ENCODE measurements at regions not wholly inside any gene's neighbourhood (a gene's known extent, or its start where the extent isn't known, plus 50 kb on each side); places are given as distances from the start of the nearest gene placed in this dataset.
"Not testable (repeated sequence)": the region's sequence is repeated elsewhere in the genome, so short reads cannot be mapped to it uniquely, and the experiment has no call there.

DNA sequence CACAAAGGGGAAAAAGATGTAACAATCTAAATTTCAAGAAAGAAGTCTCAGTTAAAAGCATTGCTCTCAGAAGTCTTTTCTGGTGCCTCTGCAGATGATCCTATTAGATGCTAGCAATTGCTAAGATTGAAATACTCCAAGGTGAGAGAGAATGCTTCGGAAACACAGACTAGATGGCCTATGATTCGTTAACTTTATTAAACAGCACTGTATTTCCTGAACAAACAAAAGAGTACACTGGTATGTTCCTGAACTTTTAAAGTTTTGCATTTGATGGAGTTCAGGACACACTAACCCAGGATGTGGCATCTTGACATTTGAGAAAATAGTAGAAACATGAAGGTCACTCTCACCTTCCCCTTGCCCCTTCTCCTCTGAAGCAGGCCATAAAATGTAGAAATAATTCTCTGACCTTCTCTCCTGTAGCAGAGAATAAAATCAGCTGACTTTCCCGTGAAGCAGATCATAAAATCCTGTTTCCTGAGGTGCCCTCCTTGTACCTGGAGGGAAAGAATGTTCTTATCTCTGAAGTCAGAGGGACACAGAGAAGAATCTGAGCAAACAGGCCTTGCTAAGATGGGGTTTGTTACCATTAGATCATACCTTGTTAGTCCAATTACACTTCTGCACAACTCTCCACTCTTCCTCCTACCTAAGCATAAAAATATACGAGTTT lies 142.9 kb upstream of the USP25 start:
- no peak for DNase-seq (ENCODE audit: extremely low read depth in 1 of 11, low read depth in 9 of 11, low spot score in 4 of 11)

GRCh38 chr21:15592271-15592860 lies 137.4 kb upstream of the USP25 start:
- DNase-seq (ENCODE audit: extremely low read depth in 1 of 11, low read depth in 9 of 11, low spot score in 4 of 11) = peak; percentile 13 to 49 (median 31)

- DNase-seq (ENCODE audit: extremely low read depth in 1 of 11, low read depth in 9 of 11, low spot score in 4 of 11) = no peak
Observed at GRCh38 chr21:15592957-15593356, 136.8 kb upstream of the USP25 start.

- DNase-seq (ENCODE audit: extremely low read depth in 1 of 11, low read depth in 9 of 11, low spot score in 4 of 11) = no peak
Observed at GRCh38 chr21:15601390-15601789, 128.4 kb upstream of the USP25 start.

- no peak for DNase-seq (ENCODE audit: extremely low read depth in 1 of 11, low read depth in 9 of 11, low spot score in 4 of 11)
Observed at GRCh38 chr21:15604413-15604812, 125.4 kb upstream of the USP25 start.

- DNase-seq (ENCODE audit: extremely low read depth in 1 of 11, low read depth in 9 of 11, low spot score in 4 of 11) = no peak
Observed at GRCh38 chr21:15614766-15615165, 115.0 kb upstream of the USP25 start.

DNA sequence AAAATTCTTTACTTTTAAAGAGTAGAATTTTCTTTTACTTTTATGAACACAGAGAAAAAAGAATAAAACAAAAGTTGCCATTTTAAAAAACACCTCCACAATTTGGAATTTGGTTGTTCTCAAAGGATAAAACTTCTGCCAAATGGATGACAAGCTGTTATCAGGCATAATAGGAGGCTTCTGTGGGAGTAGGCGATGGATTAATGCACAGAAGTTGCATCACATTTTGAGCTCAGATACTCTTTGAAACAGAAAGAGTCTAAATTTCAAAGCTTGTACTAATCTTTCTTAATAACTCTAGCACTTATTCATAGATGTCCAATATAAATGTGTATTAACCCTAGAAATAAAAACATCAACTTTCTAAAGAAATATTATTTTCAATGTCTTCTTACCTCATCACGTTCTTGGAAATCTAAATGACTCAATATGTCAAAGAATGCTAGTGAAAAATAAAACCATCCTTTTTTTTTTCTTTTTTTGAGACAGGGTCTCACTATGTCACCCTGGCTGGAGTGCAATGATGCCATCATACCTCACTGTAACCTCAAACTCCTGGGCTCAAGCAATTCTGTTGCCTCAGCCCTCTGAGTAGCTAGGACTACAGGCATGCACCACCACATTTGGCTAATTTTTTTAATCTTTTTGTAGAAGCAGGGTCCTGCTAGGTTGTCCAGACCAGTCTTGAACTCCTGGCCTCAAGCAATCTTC lies 112.8 kb upstream of the USP25 start:
- DNase-seq (ENCODE audit: extremely low read depth in 1 of 11, low read depth in 9 of 11, low spot score in 4 of 11) = no peak

DNA sequence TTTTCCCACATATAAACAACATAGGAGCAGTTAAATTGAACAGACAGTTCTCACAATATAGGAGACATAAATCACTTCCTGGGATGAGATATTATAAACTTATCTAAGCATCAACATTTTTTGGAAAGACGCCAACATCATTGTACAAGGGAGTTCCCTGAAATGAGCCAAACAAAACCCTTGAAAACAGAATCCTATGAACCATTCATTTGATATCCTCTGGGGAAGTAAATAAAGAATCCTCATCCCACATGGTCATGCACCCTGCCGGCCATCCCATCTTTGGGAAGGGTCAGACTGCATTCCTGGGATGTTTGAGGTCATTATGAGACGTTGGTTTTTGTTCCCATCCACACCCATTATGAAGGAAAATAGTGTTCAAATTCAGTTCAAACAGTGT lies 111.8 kb upstream of the USP25 start:
- DNase-seq (ENCODE audit: extremely low read depth in 1 of 11, low read depth in 9 of 11, low spot score in 4 of 11) = no peak

DNA sequence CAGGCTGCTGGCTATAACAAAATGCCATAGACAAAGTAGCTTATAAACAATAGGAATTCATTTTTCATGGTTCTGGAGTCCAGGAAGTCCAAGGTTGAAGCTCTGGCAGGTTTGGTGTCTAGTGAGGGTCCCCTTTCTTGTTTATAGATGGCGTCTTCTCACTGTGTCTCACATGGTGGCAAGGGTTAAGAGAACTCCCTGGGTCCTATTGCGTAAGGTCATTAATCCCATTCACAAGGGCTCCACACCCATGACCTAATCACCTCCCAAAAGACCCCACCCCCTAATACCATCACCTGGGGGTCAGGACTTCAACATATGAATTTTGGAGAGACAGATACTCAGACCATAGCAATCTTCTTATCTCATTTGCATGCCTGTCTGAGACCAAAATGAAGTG lies 108.9 kb upstream of the USP25 start:
- no peak for DNase-seq (ENCODE audit: extremely low read depth in 1 of 11, low read depth in 9 of 11, low spot score in 4 of 11)

GRCh38 chr21:15624646-15625045 lies 105.1 kb upstream of the USP25 start:
- DNase-seq (ENCODE audit: extremely low read depth in 1 of 11, low read depth in 9 of 11, low spot score in 4 of 11) = no peak

GRCh38 chr21:15625363-15625762 lies 104.4 kb upstream of the USP25 start:
- no peak for DNase-seq (ENCODE audit: extremely low read depth in 1 of 11, low read depth in 9 of 11, low spot score in 4 of 11)

- no peak for DNase-seq (ENCODE audit: extremely low read depth in 1 of 11, low read depth in 9 of 11, low spot score in 4 of 11)
Observed at GRCh38 chr21:15626031-15626430, 103.8 kb upstream of the USP25 start.

- no peak for DNase-seq (ENCODE audit: extremely low read depth in 1 of 11, low read depth in 9 of 11, low spot score in 4 of 11)
Observed at GRCh38 chr21:15627011-15627410, 102.8 kb upstream of the USP25 start.

GRCh38 chr21:15627823-15628222 lies 102.0 kb upstream of the USP25 start:
- DNase-seq (ENCODE audit: extremely low read depth in 1 of 11, low read depth in 9 of 11, low spot score in 4 of 11) = no peak

GRCh38 chr21:15631342-15631741 lies 98.4 kb upstream of the USP25 start:
- peak in 1 of 11 donors; percentile 3 for DNase-seq (ENCODE audit: extremely low read depth in 1 of 11, low read depth in 9 of 11, low spot score in 4 of 11)

DNA sequence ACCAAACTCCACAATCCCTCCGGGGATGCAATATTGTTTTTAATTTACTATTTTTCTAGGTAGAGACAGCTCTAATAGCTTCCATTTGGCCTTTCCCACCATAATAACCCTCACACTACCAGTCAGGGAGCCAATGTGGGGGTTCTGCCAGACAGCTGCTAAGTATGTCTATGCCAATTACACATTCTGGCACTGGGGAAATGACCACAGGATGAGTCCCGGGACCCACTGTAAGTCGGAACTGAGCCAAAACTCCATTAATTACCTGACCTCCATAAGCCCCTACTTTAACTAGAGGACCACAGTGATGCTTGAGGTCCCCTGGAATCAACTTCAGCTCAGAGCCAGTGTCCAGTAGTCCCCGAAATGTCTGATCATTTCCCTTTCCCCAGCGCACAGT lies 95.2 kb upstream of the USP25 start:
- not testable (repeated sequence) for DNase-seq (ENCODE audit: extremely low read depth in 1 of 11, low read depth in 9 of 11, low spot score in 4 of 11)

DNA sequence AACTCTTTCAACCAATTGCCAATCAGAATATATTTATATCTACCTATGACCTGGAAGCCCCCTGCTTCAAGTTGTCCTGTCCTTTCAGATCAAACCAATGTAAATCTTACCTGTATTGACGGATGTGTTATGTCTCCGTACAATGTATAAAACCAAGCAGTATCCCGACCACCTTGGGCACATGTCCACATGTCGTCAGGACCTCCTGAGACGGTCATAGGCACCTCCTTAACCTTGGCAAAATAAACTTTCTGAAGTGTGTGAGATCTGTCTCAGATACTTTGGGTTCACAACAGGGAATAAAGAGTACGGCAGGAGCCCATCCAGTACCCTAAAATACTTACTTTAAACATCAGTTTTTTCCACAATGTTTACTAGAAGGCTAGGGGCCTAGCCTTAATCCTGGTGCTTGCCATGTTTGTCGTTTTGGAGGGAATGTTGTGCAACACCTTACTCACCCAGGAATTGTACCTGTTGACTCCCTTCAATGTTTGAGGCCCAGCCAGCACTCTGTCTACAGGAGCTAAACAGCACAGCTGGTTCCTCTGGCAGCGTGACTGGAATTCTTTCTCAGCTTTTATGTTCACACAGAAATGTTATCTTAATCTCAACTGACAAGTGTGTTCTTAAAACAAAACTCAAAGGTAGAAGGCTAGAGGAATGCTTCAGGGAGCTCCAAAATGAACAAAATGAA lies 90.8 kb upstream of the USP25 start:
- DNase-seq (ENCODE audit: extremely low read depth in 1 of 11, low read depth in 9 of 11, low spot score in 4 of 11) = peak in 1 of 11 donors; percentile 32

DNA sequence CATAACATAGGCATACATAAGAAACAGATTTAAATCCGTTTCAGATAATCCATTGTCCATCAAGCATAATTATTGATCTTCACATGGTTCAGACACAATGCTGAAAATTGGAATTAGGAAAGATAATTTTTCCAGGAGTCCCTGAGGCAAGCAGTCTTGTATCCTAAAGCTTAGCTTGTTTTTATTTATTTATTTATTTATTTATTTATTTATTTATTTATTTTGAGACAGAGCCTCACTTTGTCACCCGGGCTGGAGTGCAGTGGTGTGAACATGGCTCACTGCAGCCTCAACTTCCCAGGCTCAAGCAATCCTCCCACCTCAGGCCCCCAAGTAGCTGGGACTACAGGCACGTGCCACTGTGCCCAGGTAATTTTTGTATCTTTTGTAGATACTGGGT lies 89.7 kb upstream of the USP25 start:
- DNase-seq (ENCODE audit: extremely low read depth in 1 of 11, low read depth in 9 of 11, low spot score in 4 of 11) = not testable (repeated sequence)

- no peak for DNase-seq (ENCODE audit: extremely low read depth in 1 of 11, low read depth in 9 of 11, low spot score in 4 of 11)
Observed at GRCh38 chr21:15644489-15644888, 85.3 kb upstream of the USP25 start.

DNA sequence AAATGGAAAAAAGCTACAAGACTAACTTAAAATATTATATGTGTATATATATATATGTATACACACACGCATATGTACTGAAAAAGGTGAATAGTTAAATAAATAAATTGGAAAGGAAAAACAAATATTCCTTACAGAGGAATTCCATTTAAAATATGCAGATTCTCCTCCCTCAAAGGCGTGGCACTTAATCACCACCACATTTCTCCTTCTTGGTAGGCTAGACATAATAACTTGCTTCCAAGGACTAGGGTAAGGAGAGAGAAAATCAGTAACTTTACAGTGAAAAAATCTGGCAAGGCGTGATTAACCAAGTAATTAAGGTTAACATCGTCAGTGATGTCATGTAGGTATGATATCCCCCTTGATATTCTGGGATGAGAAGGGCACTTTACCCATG lies 84.0 kb upstream of the USP25 start:
- no peak for DNase-seq (ENCODE audit: extremely low read depth in 1 of 11, low read depth in 9 of 11, low spot score in 4 of 11)

All from renal cortex interstitium (tissue), 11 donors.